DMS153 (cell line): ENCODE measurements at regions not wholly inside any gene's neighbourhood (a gene's known extent, or its start where the extent isn't known, plus 50 kb on each side); places are given as distances from the start of the nearest gene placed in this dataset.
A peak's percentile ranks its signal among the peaks of the same experiment; 100 is the strongest.

Source experiments
- DNase-seq: peaks from one replicate; lab custom pipeline; 2025; lab: John Stamatoyannopoulos, UW

DNA sequence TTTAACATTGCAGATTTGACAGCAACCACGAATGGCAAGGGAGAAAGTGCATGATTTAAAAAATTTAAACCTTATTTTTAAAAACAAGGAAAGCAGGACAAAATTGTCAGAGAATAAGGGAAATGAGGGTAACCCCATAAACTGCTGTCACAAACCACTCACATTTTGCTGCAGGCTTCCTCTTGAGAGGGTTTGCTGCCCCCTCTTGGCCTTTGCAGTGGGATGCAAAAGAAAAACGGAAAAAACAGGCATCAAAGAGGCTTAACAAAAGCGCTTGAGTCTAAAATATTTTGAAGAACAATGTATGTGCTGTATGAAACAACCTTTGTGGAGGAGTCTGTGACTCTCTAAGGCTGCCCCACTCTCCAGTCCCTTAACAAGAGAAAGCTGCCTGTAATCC lies 91.6 kb downstream of the TMX3 start:
- DNase-seq = peak; percentile 42

- no peak for DNase-seq
These were observed 103.6 kb downstream of the TMX3 start for GRCh38 chr18:68611311-68611710.

DNA sequence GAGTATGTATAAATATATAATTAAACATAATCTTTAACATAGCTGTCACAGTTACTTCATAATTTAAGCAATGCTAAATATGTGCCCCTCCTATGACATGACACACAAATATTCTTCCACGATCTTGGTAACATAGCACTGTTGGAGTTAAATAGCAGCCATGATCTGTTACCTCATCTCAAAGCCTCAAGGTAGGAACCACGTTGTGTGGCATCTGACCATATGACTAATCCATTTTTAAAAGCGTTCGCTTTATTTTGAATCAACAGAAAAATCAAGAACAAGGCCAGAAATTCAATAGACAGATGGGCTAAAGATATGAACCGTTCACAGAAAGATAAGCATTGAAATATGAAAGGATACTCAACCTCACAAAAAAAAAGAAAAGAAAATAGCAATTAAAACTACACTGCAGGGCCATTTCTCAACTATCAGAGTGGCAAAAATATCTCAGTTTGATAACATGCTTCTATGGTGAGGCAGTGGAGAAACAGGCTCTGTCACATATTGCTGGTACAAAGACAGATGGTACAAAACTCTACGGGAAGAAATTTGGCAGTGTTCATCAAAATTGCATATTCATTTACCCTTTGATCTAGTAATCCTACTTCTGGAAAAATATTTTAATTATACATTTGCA lies 105.9 kb downstream of the TMX3 start:
- DNase-seq = no peak

DNA sequence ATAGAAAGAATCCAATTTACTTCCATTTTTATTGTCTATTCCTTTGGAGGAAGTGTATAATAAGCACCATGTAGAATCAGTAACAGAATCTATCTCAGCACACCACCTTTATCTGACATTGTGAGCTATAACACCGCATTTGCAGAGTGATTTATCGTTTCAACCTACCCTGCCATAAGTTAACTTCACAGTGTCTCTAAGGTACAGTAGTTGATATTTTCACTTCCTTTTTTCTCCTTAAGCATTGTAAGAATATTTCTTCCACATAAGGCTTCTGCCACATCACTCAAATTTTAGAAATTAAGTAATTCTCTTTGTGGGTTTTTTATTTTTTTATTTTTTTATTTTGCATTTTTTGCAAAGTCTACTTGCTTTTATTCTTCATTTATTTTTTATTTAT lies 107.1 kb downstream of the TMX3 start:
- DNase-seq = no peak

DNA sequence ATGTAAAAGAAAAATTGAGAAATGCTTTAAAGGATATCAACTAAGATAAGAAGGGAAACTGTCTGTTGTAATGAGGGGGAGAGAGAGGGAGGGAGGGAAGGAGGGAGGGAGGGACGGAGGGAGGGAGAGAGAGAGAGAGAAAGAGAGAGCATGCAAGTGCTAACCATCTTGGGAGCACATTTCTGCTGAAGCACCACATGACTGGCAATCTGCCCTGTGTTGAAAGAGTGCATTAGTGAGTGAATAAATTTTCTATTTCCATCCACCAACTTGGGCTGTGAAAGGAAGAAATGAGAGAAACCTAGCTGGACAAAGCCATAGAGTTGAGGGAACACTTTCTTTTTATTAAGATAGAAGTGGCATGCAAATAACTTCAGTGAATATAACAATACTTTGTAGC lies 110.7 kb downstream of the TMX3 start:
- no peak for DNase-seq

- DNase-seq = no peak
These were observed 118.9 kb downstream of the TMX3 start for GRCh38 chr18:68596016-68596415.

DNA sequence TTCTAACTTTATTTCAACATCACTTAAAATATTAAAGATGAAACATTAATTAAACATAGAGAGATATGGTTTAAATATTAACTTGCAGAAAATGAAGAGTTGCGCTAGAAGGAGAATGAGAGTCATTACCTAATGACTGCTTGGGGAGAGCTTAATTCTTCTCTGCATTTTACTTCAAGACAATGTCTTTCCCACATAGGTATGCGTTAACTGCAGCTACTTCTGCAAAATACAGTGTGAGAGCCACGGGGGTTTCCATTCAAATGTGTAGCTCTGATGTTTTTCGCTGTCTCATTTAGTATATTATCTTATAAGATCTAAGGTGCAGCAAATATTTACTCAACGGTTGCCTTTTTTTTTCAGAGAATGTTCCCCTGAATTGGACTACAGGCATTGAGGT lies 126.7 kb downstream of the TMX3 start:
- DNase-seq = no peak

DNA sequence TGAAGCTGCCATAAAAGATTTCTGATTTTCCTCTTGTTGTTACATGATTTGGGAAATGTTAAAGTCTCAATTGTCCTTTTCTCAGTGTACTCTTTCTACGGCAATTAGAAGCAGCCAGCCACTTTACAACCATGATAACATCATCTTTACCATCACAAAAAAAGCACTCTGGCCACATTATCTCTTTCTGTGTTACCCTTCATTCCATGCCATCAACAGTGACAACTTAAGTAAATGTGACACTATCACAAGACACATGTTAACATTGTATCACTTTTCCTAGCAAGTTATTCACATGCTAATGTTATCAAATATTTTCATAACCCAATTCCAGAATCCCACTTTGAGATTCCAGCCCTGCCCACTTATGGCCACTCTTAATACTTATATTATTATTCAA lies 131.2 kb downstream of the TMX3 start:
- no peak for DNase-seq

DNA sequence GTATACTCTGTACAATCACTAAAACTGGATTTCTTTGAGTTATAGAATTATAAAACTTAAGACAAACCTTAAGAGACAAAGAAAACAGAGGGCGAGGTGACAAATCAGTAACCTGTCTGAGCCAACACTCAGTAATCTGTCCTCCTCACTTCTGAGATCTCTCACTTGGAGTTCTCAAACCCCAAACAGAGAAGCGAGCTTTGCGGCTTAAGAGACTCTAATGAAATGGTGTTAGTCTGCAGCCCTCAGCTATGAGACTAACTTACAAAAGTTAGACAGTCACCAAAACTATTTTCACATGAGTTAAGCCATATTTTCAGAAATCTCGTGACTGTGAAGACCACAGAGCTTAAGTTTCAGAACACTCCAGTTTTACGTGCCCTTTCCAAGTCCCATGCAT lies 140.6 kb downstream of the TMX3 start:
- DNase-seq = no peak

DNA sequence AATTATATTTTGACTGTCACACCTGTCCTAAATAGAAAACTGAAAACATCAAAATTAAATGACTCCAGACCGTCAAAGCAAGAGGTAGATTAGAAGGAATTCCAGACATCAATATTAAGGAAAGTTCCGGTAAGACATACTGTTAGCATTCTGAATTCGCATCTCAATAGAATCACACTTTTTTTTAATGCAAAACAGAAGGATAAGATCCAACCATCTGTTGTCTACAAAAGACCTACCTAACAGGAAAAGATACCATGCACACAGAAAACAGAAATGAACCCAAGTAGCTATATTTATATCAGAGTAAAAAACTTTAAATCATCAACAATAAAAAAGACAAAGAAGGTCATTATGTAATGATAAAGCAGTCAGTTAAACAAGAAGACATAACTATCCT lies 145.0 kb downstream of the TMX3 start:
- no peak for DNase-seq

- DNase-seq = no peak
These were observed 146.3 kb downstream of the TMX3 start for GRCh38 chr18:68568364-68569155.

DNA sequence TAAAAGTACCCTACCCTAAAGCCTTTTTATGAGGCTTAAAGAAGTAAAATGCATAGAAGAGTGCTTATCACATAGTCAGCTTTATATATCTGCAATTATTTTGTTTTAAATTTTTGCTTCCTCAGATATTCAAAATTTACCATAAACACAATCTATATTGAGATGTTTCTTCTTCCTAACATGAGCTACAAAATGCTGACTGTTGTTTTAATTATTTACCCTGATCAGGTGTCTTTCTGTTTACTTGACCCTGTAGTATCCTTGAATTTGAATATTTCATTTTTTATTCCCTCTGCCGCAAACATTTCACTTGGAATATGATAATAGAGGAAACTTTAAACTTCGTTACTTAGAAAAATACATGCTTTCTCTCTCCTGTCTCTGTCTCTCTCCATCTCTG lies 147.9 kb downstream of the TMX3 start:
- DNase-seq = no peak

- DNase-seq = no peak
These were observed 149.9 kb downstream of the TMX3 start for GRCh38 chr18:68564961-68565360.

GRCh38 chr18:68564351-68564750 lies 150.6 kb downstream of the TMX3 start:
- no peak for DNase-seq

DNA sequence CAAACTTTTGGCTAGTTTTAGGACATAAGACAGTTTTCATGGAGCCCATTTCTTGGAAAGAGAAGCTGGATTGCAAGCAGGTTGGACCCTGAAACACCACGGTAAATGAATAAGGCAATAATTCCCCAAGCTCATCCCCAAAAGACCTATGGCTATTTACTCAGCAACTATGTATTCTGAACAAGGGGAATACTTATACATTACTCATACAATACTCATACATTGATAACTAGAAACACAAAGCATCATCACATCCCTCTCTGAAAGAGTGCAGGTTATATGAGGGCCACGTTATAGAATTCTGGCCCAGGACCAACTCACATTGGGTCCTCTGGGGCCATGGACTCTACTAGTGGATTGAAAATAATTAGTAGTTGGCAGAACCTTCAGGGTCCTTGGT lies 154.8 kb downstream of the TMX3 start:
- DNase-seq = no peak

DNA sequence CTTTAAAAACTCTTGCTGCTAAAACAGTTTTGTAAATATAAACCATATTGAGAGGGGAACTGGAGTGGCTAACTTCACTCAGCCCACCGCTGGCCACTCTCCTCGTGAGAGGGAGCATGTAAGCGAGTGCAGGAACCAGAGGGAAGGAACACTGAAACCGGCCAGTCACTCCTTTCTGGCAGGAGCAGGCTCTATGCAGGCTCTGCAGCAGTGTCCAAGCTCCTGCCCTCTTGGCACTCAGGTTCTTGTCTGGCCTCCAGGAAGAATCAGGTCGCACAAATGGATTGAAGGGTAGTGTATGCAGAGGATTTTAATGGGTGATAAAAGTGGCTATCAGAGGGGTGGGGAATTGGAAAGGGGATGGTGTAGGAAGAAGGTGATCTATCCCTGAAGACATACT lies 157.7 kb downstream of the TMX3 start:
- DNase-seq = no peak

- no peak for DNase-seq
These were observed 159.0 kb downstream of the TMX3 start for GRCh38 chr18:68555879-68556301.

- DNase-seq = no peak
These were observed 165.7 kb downstream of the TMX3 start for GRCh38 chr18:68548904-68549870.

DNA sequence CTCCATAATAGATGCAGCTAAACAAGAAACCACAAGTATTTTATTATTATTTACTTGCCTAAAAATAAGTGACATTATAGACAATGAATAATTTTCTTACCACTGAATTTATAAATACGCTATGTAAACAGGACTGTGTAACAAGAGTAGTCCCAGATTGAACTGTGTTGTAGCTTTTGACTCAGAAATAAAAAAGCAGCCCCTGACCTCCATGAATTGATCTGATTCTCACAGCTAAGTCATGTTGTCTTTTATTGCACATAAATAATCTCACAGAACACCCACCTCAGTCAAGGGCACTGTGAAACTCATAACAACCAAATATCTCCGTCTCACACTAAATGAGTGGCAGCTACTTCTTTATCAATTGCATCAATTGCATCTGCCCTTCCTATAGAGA lies 171.6 kb downstream of the TMX3 start:
- DNase-seq = no peak

- DNase-seq = peak; percentile 50
These were observed 172.1 kb downstream of the TMX3 start for GRCh38 chr18:68542846-68543245.

- DNase-seq = no peak
These were observed 181.3 kb downstream of the TMX3 start for GRCh38 chr18:68533641-68534040.

DNA sequence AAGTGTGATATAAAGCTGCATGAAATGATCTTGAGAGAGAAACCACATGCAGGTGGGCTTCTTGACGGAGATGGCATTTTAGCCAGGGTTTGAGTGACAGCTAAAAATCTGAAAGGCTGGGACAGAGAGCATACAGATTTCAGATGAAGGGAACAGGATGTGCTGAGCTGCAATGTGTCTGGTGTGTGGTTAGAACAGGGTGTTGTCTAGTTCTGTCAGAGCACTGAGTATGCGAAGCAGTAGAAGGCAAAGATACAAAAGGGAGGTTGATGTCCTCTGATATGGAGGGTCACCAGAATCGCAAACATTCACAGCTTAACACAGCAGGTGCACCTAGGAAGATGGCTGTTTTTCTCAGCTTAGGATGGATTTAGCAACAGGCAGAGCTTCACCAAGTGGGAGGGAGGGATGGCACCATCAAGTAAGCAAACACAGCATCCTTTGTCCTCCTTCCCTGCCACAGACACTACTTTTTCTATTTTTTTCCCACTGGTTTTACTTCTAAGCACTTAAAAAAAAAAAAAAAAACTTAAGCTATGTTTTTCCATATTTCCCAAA lies 182.5 kb downstream of the TMX3 start:
- no peak for DNase-seq
